ENCODE measurements at regions not wholly inside any gene's neighbourhood (a gene's known extent, or its start where the extent isn't known, plus 50 kb on each side); places are given as distances from the start of the nearest gene placed in this dataset.

- no peak for TF ChIP-seq ELF1 (IDR thresholded peaks at IDR 0.05; ENCODE audit: borderline replicate concordance, low read depth)
Measured at GRCh38 chr13:61756031-61756430, 340.4 kb upstream of the PCDH20 start (continued).

- intact Hi-C loops (cut with micrococcal nuclease), result no loop called here
- Histone ChIP-seq H3K4me1 (ENCODE audit: control insufficient read depth in 1 of 2, insufficient read depth in 2 of 2, low read length in 2 of 2) (no peaks in the 10 kb centered on the region), H3K36me3 (ENCODE audit: control insufficient read depth in 1 of 2, insufficient read depth in 2 of 2, low read length in 2 of 2) (no peaks in the 10 kb centered on the region), H3K9me3 (ENCODE audit: control insufficient read depth in 1 of 2, insufficient read depth in 1 of 2, low read depth in 1 of 2, low read length in 2 of 2) (no peaks in the 10 kb centered on the region), H2AFZ (ENCODE audit: low read depth, low read length, poor library complexity, severe bottlenecking) (no peak overlapping the region), H3K9me2 (ENCODE audit: insufficient read depth) (no peaks in the 10 kb centered on the region), H3K27ac (ENCODE audit: low read depth, low read length) (no peak overlapping the region), H3K9ac (ENCODE audit: low read length) (no peak overlapping the region), H3K27me3 (ENCODE audit: insufficient read depth, low read length) (no peaks in the 10 kb centered on the region), H3K79me2 (ENCODE audit: insufficient read depth, low read length) (no peaks in the 10 kb centered on the region), H3K4me2 (ENCODE audit: low read length) (no peak overlapping the region), H4K20me1 (ENCODE audit: insufficient read depth) (no peaks in the 10 kb centered on the region), H3K4me3 (replicated peaks in 1 of 2; ENCODE audit: low read depth in 1 of 2, low read length in 2 of 2) (no peak overlapping the region)
- no peak for TF ChIP-seq CEBPB (IDR thresholded peaks at IDR 0.05; ENCODE audit: low read depth)
- TF ChIP-seq POLR2AphosphoS5 (IDR thresholded peaks at IDR 0.05; ENCODE audit: low read depth, low read length), result no peak
- TF ChIP-seq TCF7L2 (IDR thresholded peaks at IDR 0.05; ENCODE audit: borderline replicate concordance, extremely low read depth, insufficient read depth, insufficient read length), result no peak
- TF ChIP-seq SIN3A (IDR thresholded peaks at IDR 0.05; ENCODE audit: low read depth), result no peak
- TF ChIP-seq EZH2phosphoT487 (IDR thresholded peaks at IDR 0.05; ENCODE audit: borderline replicate concordance), result no peak
- no peak for TF ChIP-seq ELF1 (IDR thresholded peaks at IDR 0.05; ENCODE audit: borderline replicate concordance, low read depth)
- no peak for TF ChIP-seq CBX3 (IDR thresholded peaks at IDR 0.05; ENCODE audit: low read depth)
- TF ChIP-seq ZBTB33 (IDR thresholded peaks at IDR 0.05; ENCODE audit: extremely low read depth, insufficient replicate concordance, low read length), result no peak
- no peak for TF ChIP-seq MAX (IDR thresholded peaks at IDR 0.05)
- TF ChIP-seq EZH2 (IDR thresholded peaks at IDR 0.05), result no peak
- no peak for TF ChIP-seq RAD21 (IDR thresholded peaks at IDR 0.05; ENCODE audit: low read depth)
- TF ChIP-seq EGR1 (IDR thresholded peaks at IDR 0.05; ENCODE audit: low read depth), result no peak
- no peak for TF ChIP-seq POLR2A (IDR thresholded peaks at IDR 0.05; ENCODE audit: borderline replicate concordance, extremely low read depth, insufficient read depth, insufficient read length)
- TF ChIP-seq SP1 (IDR thresholded peaks at IDR 0.05; ENCODE audit: low read depth), result no peak
- ATAC-seq, result no peak
- CTCF ChIA-PET, result no interaction called here
- no peak for DNase-seq (ENCODE audit: low read depth, low spot score)
- BruUV-seq (replicated peaks), result no TSS peak
- POLR2A ChIA-PET, result no interaction called here
- RAD21 ChIA-PET (ENCODE audit: low non-redundant PET in 1 of 2, low total read pairs in 2 of 2, uncharacterized antibody in 2 of 2, unreplicated experiment in 2 of 2), result no interaction called here
Measured at GRCh38 chr13:61751039-61751438, 335.4 kb upstream of the PCDH20 start.

All from HCT116 (cell line).